ENCODE measurements at regions not wholly inside any gene's neighbourhood (a gene's known extent, or its start where the extent isn't known, plus 50 kb on each side); places are given as distances from the start of the nearest gene placed in this dataset.

DNA sequence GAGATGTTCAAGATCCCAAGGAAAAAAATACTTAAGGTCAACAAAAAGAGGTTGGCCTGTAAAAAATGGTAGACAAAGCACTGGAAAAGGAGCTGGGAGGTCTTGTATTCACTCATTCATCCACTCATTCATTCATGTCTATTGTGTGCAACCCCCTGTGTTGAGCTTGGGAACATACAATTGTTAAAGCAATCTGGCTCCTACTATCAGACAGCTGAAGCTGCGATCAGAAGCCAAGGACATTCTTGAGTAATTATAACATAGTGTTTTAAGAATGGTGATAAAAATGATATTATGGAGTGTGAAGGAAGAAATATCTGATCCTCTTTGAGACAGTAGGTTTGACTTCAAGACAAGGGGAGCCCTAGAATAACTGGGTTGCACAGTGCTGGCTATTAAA lies 693.4 kb downstream of the TOX3 start:
- no peak overlapping the region for H3K27ac ChIP-seq
- no peak for TF ChIP-seq ZFX (IDR thresholded peaks at IDR 0.05; ENCODE audit: borderline replicate concordance)
- TF ChIP-seq, protein P1, sequence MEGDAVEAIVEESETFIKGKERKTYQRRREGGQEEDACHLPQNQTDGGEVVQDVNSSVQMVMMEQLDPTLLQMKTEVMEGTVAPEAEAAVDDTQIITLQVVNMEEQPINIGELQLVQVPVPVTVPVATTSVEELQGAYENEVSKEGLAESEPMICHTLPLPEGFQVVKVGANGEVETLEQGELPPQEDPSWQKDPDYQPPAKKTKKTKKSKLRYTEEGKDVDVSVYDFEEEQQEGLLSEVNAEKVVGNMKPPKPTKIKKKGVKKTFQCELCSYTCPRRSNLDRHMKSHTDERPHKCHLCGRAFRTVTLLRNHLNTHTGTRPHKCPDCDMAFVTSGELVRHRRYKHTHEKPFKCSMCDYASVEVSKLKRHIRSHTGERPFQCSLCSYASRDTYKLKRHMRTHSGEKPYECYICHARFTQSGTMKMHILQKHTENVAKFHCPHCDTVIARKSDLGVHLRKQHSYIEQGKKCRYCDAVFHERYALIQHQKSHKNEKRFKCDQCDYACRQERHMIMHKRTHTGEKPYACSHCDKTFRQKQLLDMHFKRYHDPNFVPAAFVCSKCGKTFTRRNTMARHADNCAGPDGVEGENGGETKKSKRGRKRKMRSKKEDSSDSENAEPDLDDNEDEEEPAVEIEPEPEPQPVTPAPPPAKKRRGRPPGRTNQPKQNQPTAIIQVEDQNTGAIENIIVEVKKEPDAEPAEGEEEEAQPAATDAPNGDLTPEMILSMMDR (IDR thresholded peaks at IDR 0.05) = no peak

DNA sequence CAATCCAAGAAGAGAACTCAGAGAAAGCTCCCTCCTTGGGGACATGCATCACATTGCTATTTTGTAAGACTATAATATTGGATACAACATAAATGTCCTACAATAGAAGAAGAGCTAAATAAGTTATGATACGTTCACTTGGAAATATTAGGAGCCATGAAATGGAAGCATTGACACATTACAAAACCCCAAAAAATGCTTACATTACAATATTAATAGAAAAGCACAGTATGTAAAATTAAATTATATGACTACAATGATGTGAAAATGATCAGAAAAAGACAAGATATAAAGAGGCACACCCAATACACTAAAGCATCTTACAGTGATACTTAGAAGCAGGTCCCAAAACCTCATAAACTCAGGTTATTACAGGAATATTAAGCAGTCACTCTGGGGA lies 694.1 kb downstream of the TOX3 start:
- TF ChIP-seq, protein P1 (IDR thresholded peaks at IDR 0.05) = no peak
- no peak for TF ChIP-seq ZFX (IDR thresholded peaks at IDR 0.05; ENCODE audit: borderline replicate concordance)
- H3K27ac ChIP-seq = no peak overlapping the region

DNA sequence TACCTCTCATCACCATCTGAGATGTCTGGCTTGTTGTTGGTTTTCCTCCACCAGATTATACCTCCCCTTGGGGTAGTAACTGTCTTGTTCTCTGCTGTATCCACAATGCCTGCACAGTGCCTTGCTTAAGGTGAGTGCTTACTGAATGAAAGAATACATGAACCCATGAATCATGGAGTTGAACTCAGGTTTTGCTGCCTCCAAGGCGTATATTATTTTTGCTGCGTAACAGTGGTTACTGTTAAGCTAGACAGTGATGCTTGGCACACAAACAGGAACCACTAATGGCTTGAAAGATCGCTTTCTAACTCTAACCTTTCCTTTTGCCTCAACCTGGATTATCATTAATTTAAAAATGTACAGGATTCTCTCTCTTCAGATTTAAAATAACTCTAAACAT lies 695.8 kb downstream of the TOX3 start:
- no peak for TF ChIP-seq ZFX (IDR thresholded peaks at IDR 0.05; ENCODE audit: borderline replicate concordance)
- TF ChIP-seq, protein P1 (IDR thresholded peaks at IDR 0.05) = no peak
- H3K27ac ChIP-seq = no peak overlapping the region

DNA sequence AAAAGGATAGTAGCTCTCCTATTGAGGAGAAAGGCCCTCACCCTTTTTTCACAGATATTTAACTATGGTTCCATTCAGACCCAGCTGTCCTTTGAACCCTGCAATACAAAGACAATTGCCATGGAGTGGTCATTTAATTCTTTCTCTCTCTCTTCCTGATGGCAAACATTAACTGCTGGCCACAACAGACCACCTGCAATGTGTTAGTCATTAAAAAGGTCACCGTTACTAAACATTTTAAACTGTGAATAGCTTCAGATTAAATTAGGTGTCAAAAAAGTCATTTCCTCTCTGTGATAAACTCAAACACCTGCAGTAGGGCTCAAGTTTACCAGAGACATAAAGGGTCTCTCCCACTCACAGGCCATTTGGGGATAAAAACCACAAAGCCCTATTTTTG lies 697.2 kb downstream of the TOX3 start:
- no peak overlapping the region for H3K27ac ChIP-seq
- TF ChIP-seq, protein P1 (IDR thresholded peaks at IDR 0.05) = no peak
- TF ChIP-seq ZFX (IDR thresholded peaks at IDR 0.05; ENCODE audit: borderline replicate concordance) = no peak

DNA sequence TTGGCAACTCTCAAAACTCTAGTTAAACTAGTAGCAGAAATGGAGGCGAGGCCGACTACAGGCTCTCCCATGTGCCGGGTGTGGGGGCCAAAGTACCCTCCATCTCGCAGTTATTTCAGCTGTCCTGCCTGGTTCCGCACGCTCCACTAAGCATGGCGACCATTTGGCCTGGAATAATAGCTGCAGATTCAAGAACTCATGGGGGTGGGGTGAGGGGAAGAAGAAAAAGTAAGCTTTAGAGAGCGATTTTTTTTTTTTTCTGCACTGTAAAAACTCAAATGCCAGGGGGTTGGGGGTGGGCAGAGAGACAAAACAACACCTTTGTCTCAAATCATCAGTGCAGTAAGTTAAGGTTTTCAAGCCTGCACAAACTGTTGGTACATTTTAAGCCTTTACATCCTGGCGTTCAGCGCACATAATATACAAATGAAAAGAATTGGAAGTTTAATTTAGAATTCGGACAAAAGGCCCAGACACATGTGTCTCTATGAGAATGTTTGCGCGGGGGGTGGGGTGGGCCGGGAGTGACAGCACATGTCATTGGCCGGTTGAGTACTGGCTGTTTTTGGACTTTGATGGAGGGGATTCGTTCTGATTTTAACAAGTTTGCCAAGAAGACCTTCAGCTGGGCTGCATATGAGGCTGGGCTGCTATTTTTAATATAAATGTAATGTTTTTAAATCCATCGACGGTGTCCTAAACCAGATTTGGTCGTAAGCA lies 694.7 kb upstream of the SALL1 start:
- TF ChIP-seq ZFX (IDR thresholded peaks at IDR 0.05; ENCODE audit: borderline replicate concordance) = no peak
- TF ChIP-seq, protein P1 (IDR thresholded peaks at IDR 0.05) = no peak
- H3K27ac ChIP-seq = no peak overlapping the region

DNA sequence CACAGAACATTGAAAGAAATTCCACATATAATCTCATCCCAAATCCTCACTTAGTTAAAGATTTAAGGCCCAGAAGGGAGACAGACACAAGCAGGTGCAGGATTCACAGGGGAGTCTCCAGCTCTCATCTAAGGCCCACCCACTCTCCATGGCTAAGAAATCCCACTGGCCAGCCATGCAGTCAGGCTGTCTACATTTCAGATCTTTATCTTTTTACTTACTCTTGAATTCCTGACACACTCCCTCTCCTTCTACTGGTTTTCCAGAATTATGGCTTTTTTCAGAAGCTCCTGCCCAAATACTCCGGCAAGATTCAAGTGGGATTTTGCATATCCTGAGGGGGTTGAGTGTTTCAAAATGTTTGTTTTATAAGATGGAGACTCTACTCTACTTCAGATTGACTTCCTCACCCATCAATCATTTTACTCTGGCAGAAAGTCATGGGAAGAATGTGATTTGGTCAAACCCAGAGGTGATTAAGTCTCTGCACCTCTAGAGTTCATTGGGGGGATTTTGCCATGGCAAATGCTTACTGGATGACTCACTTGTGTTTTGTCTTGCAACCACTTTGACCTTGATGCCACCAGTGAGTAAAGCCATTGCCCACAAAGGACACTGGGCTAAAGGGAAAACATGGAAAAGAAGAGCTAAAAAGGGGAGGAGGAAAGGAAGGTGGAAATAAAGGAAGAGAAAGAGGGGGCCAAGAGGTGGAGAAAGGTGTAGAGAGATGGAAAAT lies 688.8 kb upstream of the SALL1 start:
- H3K27ac ChIP-seq = no peak overlapping the region
- TF ChIP-seq, protein P1 (IDR thresholded peaks at IDR 0.05) = no peak
- TF ChIP-seq ZFX (IDR thresholded peaks at IDR 0.05; ENCODE audit: borderline replicate concordance) = no peak

DNA sequence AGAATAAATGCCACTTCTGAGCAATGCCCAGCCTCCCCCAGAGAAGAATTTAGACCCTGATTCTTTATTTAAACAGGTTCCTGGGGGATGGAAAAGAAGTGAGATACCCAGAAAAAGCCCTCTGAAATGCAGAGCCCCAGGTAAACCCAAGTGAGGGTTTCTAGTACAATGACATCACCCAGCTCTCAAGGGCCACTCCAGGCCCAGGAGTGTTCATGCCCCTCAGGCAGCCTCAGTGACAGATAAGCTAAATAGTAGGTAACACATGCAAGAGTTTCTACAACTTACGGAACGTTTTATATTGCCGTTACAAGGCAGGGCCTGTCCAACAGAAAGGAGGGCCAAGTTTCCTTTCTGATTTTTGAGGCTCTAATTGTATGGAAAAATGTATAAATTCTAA lies 683.7 kb upstream of the SALL1 start:
- TF ChIP-seq ZFX (IDR thresholded peaks at IDR 0.05; ENCODE audit: borderline replicate concordance) = no peak
- TF ChIP-seq, protein P1 (IDR thresholded peaks at IDR 0.05) = no peak
- H3K27ac ChIP-seq = no peak overlapping the region
